GM23338 (cell line): ENCODE measurements at regions not wholly inside any gene's neighbourhood (a gene's known extent, or its start where the extent isn't known, plus 50 kb on each side); places are given as distances from the start of the nearest gene placed in this dataset.

ENCODE experiments used
- ATAC-seq: fragments of 200-7000 bp; cut with Tn5 transposase; 3 replicates; pipeline ENCODE4 v1.9.1; 2020
- DNase-seq: peaks from one replicate; pipeline ENCODE4 v3.0.0-alpha.2; 2015; ENCODE audit warnings: low spot score
- H2AFZ ChIP-seq: fragments of 200-600 bp; sonication (generic); 2 replicates; pipeline ENCODE4 v1.8.0; 2016; ENCODE audit warnings: antibody characterized with exemption, mild to moderate bottlenecking, moderate library complexity
- H3F3A ChIP-seq: fragments of 200-600 bp; sonication (generic); replicated peaks from 2 replicates; pipeline ENCODE4 v1.8.0; 2017; ENCODE audit warnings: antibody characterized with exemption, mixed run types, low read depth
- H3K27ac ChIP-seq: fragments of 200-600 bp; sonication (generic); 2 replicates; pipeline ENCODE4 v1.6.1; 2016; ENCODE audit warnings: low read depth
- H3K27me3 ChIP-seq: fragments of 200-600 bp; sonication (generic); 2 replicates; pipeline ENCODE4 v1.8.0; 2016; ENCODE audit warnings: mild to moderate bottlenecking, mixed run types, moderate library complexity; ENCODE audit not compliant: insufficient read depth
- H3K36me3 ChIP-seq: fragments of 200-600 bp; sonication (generic); 2 replicates; pipeline ENCODE4 v1.8.0; 2016; ENCODE audit warnings: mild to moderate bottlenecking; ENCODE audit not compliant: insufficient read depth
- H3K4me1 ChIP-seq: fragments of 200-600 bp; sonication (generic); 2 replicates; pipeline ENCODE4 v1.8.0; 2016; ENCODE audit warnings: mild to moderate bottlenecking, moderate library complexity; ENCODE audit not compliant: insufficient read depth
- H3K4me2 ChIP-seq: fragments of 200-600 bp; sonication (generic); 2 replicates; pipeline ENCODE4 v1.7.1; 2017; ENCODE audit warnings: mixed run types
- H3K4me3 ChIP-seq: fragments of 200-600 bp; sonication (generic); 2 replicates; pipeline ENCODE4 v1.6.1; 2016; ENCODE audit warnings: mixed run types
- H3K79me2 ChIP-seq: fragments of 200-600 bp; sonication (generic); replicated peaks from 2 replicates; pipeline ENCODE4 v1.8.0; 2017; ENCODE audit warnings: mild to moderate bottlenecking; ENCODE audit not compliant: insufficient read depth
- H3K9me2 ChIP-seq: fragments of 200-600 bp; sonication (generic); 2 replicates; pipeline ENCODE4 v1.8.0; 2017; ENCODE audit not compliant: insufficient read depth
- H4K20me1 ChIP-seq: fragments of 200-600 bp; sonication (generic); replicated peaks from 2 replicates; pipeline ENCODE4 v1.8.0; 2017; ENCODE audit warnings: mild to moderate bottlenecking; ENCODE audit not compliant: insufficient read depth
- H3K27ac Mint-ChIP-seq: 2 replicates; pipeline ENCODE4 v1.8.0; 2020; ENCODE audit warnings: inconsistent platforms, mild to moderate bottlenecking, moderate library complexity, mixed read lengths
- H3K27me3 Mint-ChIP-seq: 3 replicates; pipeline ENCODE4 v1.8.0; 2022; ENCODE audit warnings: low read depth, mild to moderate bottlenecking, moderate library complexity, mixed read lengths, inconsistent platforms; ENCODE audit not compliant: insufficient read depth, poor library complexity
- H3K36me3 Mint-ChIP-seq: 3 replicates; pipeline ENCODE4 v1.8.0; 2021; ENCODE audit warnings: low read depth, mild to moderate bottlenecking, inconsistent platforms, moderate library complexity, mixed read lengths
- H3K4me1 Mint-ChIP-seq: 3 replicates; pipeline ENCODE4 v1.8.0; 2020; ENCODE audit warnings: mild to moderate bottlenecking, inconsistent platforms, mixed read lengths
- H3K4me3 Mint-ChIP-seq: 3 replicates; pipeline ENCODE4 v1.8.0; 2021; ENCODE audit warnings: moderate library complexity, mild to moderate bottlenecking, inconsistent platforms, mixed read lengths
- H3K9me3 Mint-ChIP-seq: 3 replicates; pipeline ENCODE4 v1.8.0; 2020; ENCODE audit warnings: moderate library complexity, mild to moderate bottlenecking, inconsistent platforms, mixed read lengths
- CREB1 ChIP-seq: fragments of 250-450 bp; sonication (Bioruptor Pico); IDR thresholded peaks from 2 replicates; pipeline ENCODE4 v1.5.0; 2020; ENCODE audit warnings: low read depth, mild to moderate bottlenecking, moderate library complexity
- EZH2phosphoT487 ChIP-seq: fragments of 200-600 bp; sonication (generic); IDR thresholded peaks from one replicate; pipeline ENCODE4 v1.8.1; 2018; ENCODE audit warnings: antibody characterized with exemption; ENCODE audit not compliant: unreplicated experiment
- JUNB ChIP-seq: IDR thresholded peaks from one replicate; pipeline ENCODE4 v1.6.1; 2016; ENCODE audit warnings: antibody characterized with exemption; ENCODE audit not compliant: unreplicated experiment
- NANOG ChIP-seq: IDR thresholded peaks from 2 replicates; pipeline ENCODE4 v1.6.1; 2016; ENCODE audit warnings: antibody characterized with exemption, borderline replicate concordance
- STAT1 ChIP-seq: IDR thresholded peaks from one replicate; pipeline ENCODE4 v1.6.1; 2016; ENCODE audit warnings: antibody characterized with exemption; ENCODE audit not compliant: unreplicated experiment
- ZNF114 ChIP-seq: fragments of 250-450 bp; sonication (Bioruptor Pico); IDR thresholded peaks from 2 replicates; pipeline ENCODE4 v1.5.0; 2020; ENCODE audit warnings: mild to moderate bottlenecking, moderate library complexity
- ZNF331 ChIP-seq: fragments of 250-450 bp; sonication (Bioruptor Pico); IDR thresholded peaks from 2 replicates; pipeline ENCODE4 v1.5.0; 2020; ENCODE audit warnings: low read depth, mild to moderate bottlenecking, moderate library complexity
- TF ChIP-seq, protein P1 (sequence below): IDR thresholded peaks from 2 replicates; pipeline ENCODE4 v1.6.1; 2016; ENCODE audit warnings: antibody characterized with exemption
- TF ChIP-seq, protein P2 (sequence below), 2 experiments: fragments of 200-600 bp in 1 of 2; sonication (generic) in 1 of 2; conservative IDR thresholded peaks; 2 replicates each; pipeline versions ENCODE4 v1.5.1 to v1.6.1; 2016 to 2017; ENCODE audit warnings: antibody characterized with exemption in 2 of 2, low read depth in 2 of 2, mild to moderate bottlenecking in 2 of 2, moderate library complexity in 1 of 2
- TF ChIP-seq, protein P3 (sequence below): IDR thresholded peaks from one replicate; pipeline ENCODE4 v1.6.1; 2018; ENCODE audit warnings: antibody characterized with exemption; ENCODE audit not compliant: unreplicated experiment

DNA sequence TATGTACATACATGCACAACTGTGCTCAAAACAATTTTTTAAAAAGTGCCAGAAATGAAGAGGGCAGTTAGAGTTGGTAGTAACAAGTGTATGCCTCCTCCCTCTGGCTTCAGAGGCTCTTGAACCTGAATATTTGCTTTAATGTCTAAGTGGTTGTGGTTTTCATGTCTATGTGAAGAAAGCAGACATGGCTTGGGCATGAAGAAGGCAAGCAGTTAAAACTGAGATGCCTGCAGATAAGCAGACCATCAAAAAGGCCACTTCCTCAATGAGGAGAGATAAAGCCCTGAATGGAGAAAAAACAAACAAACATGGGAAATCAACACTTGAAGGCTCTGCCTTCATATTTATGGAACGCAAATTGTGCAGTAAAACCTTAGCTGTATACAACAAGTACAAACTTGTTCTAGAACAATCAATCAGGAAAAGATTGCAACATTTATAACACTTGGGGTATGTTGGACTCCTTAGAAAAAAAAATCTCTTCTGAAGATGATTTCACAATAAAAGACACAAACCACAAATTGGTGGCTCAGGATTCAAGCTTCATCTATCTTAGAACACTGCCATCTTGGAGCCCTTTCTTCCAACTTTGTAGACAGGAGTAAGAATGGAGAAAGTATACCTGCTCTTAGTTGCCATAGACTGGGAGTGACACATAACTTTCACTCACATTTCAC is 52.7 kb upstream of the PLA2G4A start:
- Histone ChIP-seq H3K9me2 (no peaks in the 10 kb centered on the region), H3K27me3 (no peaks in the 10 kb centered on the region), H3K79me2 (no peaks in the 10 kb centered on the region), H4K20me1 (no peaks in the 10 kb centered on the region), H3K4me3 (no peak overlapping the region), H3K36me3 (no peaks in the 10 kb centered on the region), H3K27ac (no peak overlapping the region), H2AFZ (no peak overlapping the region), H3K4me1 (no peaks in the 10 kb centered on the region), H3F3A (no peaks in the 10 kb centered on the region), H3K4me2 (no peak overlapping the region)
- no peaks in the 10 kb centered on the region for H3K36me3 Mint-ChIP-seq
- no peaks in the 10 kb centered on the region; the same call in 2 of the 3 replicates for H3K4me1 Mint-ChIP-seq
- no peak overlapping the region for H3K4me3 Mint-ChIP-seq
- peaks cover 2% of the 10 kb centered on the region for H3K27me3 Mint-ChIP-seq
- TF ChIP-seq, protein P1, sequence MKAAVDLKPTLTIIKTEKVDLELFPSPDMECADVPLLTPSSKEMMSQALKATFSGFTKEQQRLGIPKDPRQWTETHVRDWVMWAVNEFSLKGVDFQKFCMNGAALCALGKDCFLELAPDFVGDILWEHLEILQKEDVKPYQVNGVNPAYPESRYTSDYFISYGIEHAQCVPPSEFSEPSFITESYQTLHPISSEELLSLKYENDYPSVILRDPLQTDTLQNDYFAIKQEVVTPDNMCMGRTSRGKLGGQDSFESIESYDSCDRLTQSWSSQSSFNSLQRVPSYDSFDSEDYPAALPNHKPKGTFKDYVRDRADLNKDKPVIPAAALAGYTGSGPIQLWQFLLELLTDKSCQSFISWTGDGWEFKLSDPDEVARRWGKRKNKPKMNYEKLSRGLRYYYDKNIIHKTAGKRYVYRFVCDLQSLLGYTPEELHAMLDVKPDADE = no peak
- TF ChIP-seq, protein P2, sequence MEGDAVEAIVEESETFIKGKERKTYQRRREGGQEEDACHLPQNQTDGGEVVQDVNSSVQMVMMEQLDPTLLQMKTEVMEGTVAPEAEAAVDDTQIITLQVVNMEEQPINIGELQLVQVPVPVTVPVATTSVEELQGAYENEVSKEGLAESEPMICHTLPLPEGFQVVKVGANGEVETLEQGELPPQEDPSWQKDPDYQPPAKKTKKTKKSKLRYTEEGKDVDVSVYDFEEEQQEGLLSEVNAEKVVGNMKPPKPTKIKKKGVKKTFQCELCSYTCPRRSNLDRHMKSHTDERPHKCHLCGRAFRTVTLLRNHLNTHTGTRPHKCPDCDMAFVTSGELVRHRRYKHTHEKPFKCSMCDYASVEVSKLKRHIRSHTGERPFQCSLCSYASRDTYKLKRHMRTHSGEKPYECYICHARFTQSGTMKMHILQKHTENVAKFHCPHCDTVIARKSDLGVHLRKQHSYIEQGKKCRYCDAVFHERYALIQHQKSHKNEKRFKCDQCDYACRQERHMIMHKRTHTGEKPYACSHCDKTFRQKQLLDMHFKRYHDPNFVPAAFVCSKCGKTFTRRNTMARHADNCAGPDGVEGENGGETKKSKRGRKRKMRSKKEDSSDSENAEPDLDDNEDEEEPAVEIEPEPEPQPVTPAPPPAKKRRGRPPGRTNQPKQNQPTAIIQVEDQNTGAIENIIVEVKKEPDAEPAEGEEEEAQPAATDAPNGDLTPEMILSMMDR (conservative IDR thresholded peaks at IDR 0.05; ENCODE audit: low read depth in 2 of 2) = no peak
- TF ChIP-seq STAT1 (no peak), ZNF114 (CRISPR knock-in tag) (no peak), EZH2phosphoT487 (no peak), ZNF331 (CRISPR knock-in tag) (no peak), CREB1 (CRISPR knock-in tag) (no peak), JUNB (no peak), NANOG (no peak)
- TF ChIP-seq, protein P3, sequence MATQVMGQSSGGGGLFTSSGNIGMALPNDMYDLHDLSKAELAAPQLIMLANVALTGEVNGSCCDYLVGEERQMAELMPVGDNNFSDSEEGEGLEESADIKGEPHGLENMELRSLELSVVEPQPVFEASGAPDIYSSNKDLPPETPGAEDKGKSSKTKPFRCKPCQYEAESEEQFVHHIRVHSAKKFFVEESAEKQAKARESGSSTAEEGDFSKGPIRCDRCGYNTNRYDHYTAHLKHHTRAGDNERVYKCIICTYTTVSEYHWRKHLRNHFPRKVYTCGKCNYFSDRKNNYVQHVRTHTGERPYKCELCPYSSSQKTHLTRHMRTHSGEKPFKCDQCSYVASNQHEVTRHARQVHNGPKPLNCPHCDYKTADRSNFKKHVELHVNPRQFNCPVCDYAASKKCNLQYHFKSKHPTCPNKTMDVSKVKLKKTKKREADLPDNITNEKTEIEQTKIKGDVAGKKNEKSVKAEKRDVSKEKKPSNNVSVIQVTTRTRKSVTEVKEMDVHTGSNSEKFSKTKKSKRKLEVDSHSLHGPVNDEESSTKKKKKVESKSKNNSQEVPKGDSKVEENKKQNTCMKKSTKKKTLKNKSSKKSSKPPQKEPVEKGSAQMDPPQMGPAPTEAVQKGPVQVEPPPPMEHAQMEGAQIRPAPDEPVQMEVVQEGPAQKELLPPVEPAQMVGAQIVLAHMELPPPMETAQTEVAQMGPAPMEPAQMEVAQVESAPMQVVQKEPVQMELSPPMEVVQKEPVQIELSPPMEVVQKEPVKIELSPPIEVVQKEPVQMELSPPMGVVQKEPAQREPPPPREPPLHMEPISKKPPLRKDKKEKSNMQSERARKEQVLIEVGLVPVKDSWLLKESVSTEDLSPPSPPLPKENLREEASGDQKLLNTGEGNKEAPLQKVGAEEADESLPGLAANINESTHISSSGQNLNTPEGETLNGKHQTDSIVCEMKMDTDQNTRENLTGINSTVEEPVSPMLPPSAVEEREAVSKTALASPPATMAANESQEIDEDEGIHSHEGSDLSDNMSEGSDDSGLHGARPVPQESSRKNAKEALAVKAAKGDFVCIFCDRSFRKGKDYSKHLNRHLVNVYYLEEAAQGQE = no peak
- H3K27ac Mint-ChIP-seq = no peak overlapping the region
- H3K9me3 Mint-ChIP-seq = no peaks in the 10 kb centered on the region
- ATAC-seq (no peak), DNase-seq (no peak)
